Epithelial cell of proximal tubule (primary cell): ENCODE measurements at regions not wholly inside any gene's neighbourhood (a gene's known extent, or its start where the extent isn't known, plus 50 kb on each side); places are given as distances from the start of the nearest gene placed in this dataset.

Experiments
- DNase-seq: peaks from one replicate; pipeline ENCODE4 v3.0.0-alpha.2; 2011; ENCODE audit warnings: low read depth
- H3K4me3 ChIP-seq: 2 replicates; pipeline ENCODE4 v1.5.1; 2011; ENCODE audit warnings: low read depth, mild to moderate bottlenecking, low read length
- CTCF ChIP-seq: conservative IDR thresholded peaks from 2 replicates; pipeline ENCODE4 v1.5.1; 2012; ENCODE audit warnings: low read depth, mild to moderate bottlenecking, low read length

GRCh38 chr2:118475622-118476205, 371.7 kb downstream of the EN1 start:
- no peak for TF ChIP-seq CTCF
- DNase-seq = no peak
- no peak overlapping the region for H3K4me3 ChIP-seq

- no peak for DNase-seq
- no peak overlapping the region for H3K4me3 ChIP-seq
- no peak for TF ChIP-seq CTCF
These were observed 372.9 kb downstream of the EN1 start for GRCh38 chr2:118474541-118474920.

GRCh38 chr2:118473846-118474540, 373.5 kb downstream of the EN1 start:
- no peak for TF ChIP-seq CTCF
- no peak for DNase-seq
- no peak overlapping the region for H3K4me3 ChIP-seq

GRCh38 chr2:118473241-118473640, 374.2 kb downstream of the EN1 start:
- TF ChIP-seq CTCF = no peak
- no peak overlapping the region for H3K4me3 ChIP-seq
- peak; percentile 16 for DNase-seq

GRCh38 chr2:118470297-118470696, 377.2 kb downstream of the EN1 start:
- no peak for DNase-seq
- no peak overlapping the region for H3K4me3 ChIP-seq
- no peak for TF ChIP-seq CTCF

GRCh38 chr2:118469103-118469502, 378.3 kb downstream of the EN1 start:
- no peak for DNase-seq
- TF ChIP-seq CTCF = no peak
- H3K4me3 ChIP-seq = no peak overlapping the region
